ENCODE measurements at regions not wholly inside any gene's neighbourhood (a gene's known extent, or its start where the extent isn't known, plus 50 kb on each side); places are given as distances from the start of the nearest gene placed in this dataset.

- DNase-seq = no peak
Measured at GRCh38 chr4:58679886-58680285, 1569.7 kb upstream of the IGFBP7 start.

- no peak for DNase-seq
Measured at GRCh38 chr4:58679051-58679450, 1568.9 kb upstream of the IGFBP7 start.

GRCh38 chr4:58669783-58670182, 1559.6 kb upstream of the IGFBP7 start:
- DNase-seq = no peak

- no peak for DNase-seq
Measured at GRCh38 chr4:58665649-58666048, 1555.5 kb upstream of the IGFBP7 start.

GRCh38 chr4:58658701-58659100, 1548.5 kb upstream of the IGFBP7 start:
- no peak for DNase-seq

GRCh38 chr4:58653251-58653650, 1543.1 kb upstream of the IGFBP7 start:
- DNase-seq = no peak

- no peak for DNase-seq
Measured at GRCh38 chr4:58649226-58649625, 1539.0 kb upstream of the IGFBP7 start.

- no peak for DNase-seq
Measured at GRCh38 chr4:58646126-58646525, 1535.9 kb upstream of the IGFBP7 start.

GRCh38 chr4:58644549-58644948, 1534.4 kb upstream of the IGFBP7 start:
- no peak for DNase-seq

- DNase-seq = no peak
Measured at GRCh38 chr4:58636381-58636780, 1526.2 kb upstream of the IGFBP7 start.

GRCh38 chr4:58617226-58617625, 1507.0 kb upstream of the IGFBP7 start:
- no peak for DNase-seq

GRCh38 chr4:58611012-58611411, 1500.8 kb upstream of the IGFBP7 start:
- no peak for DNase-seq

- DNase-seq = no peak
Measured at GRCh38 chr4:58606303-58606702, 1496.1 kb upstream of the IGFBP7 start.

- no peak for DNase-seq
Measured at GRCh38 chr4:58603951-58604350, 1493.8 kb upstream of the IGFBP7 start.

GRCh38 chr4:58602731-58603359, 1492.7 kb upstream of the IGFBP7 start:
- DNase-seq = no peak

- DNase-seq = no peak
Measured at GRCh38 chr4:58602022-58602421, 1491.8 kb upstream of the IGFBP7 start.

GRCh38 chr4:58600290-58600689, 1490.1 kb upstream of the IGFBP7 start:
- DNase-seq = no peak

- DNase-seq = no peak
Measured at GRCh38 chr4:58590722-58591121, 1480.5 kb upstream of the IGFBP7 start.

- no peak for DNase-seq
Measured at GRCh38 chr4:58587856-58588255, 1477.7 kb upstream of the IGFBP7 start.

GRCh38 chr4:58566260-58566659, 1456.1 kb upstream of the IGFBP7 start:
- DNase-seq = no peak

- DNase-seq = no peak
Measured at GRCh38 chr4:58564695-58565475, 1454.7 kb upstream of the IGFBP7 start.

- DNase-seq = no peak
Measured at GRCh38 chr4:58561170-58561569, 1451.0 kb upstream of the IGFBP7 start.

GRCh38 chr4:58560736-58561135, 1450.6 kb upstream of the IGFBP7 start:
- DNase-seq = no peak

- no peak for DNase-seq
Measured at GRCh38 chr4:58553679-58554078, 1443.5 kb upstream of the IGFBP7 start.

GRCh38 chr4:58553031-58553430, 1442.8 kb upstream of the IGFBP7 start:
- DNase-seq = no peak

Measured in cortex of kidney (tissue), 1 donor.